CD4-positive, alpha-beta T cell treated with Interleukin-6 at 100 ng/mL for 8 hours (primary cell): ENCODE measurements at regions not wholly inside any gene's neighbourhood (a gene's known extent, or its start where the extent isn't known, plus 50 kb on each side); places are given as distances from the start of the nearest gene placed in this dataset.

Experiments used
- DNase-seq: peaks from one replicate; pipeline ENCODE4 v3.0.0-alpha.2; 2020; ENCODE audit warnings: mixed read lengths, low spot score

GRCh38 chr2:173669271-173669853, 295.8 kb downstream of the SP3 start:
- no peak for DNase-seq

GRCh38 chr2:173669888-173670287, 295.3 kb downstream of the SP3 start:
- no peak for DNase-seq

DNA sequence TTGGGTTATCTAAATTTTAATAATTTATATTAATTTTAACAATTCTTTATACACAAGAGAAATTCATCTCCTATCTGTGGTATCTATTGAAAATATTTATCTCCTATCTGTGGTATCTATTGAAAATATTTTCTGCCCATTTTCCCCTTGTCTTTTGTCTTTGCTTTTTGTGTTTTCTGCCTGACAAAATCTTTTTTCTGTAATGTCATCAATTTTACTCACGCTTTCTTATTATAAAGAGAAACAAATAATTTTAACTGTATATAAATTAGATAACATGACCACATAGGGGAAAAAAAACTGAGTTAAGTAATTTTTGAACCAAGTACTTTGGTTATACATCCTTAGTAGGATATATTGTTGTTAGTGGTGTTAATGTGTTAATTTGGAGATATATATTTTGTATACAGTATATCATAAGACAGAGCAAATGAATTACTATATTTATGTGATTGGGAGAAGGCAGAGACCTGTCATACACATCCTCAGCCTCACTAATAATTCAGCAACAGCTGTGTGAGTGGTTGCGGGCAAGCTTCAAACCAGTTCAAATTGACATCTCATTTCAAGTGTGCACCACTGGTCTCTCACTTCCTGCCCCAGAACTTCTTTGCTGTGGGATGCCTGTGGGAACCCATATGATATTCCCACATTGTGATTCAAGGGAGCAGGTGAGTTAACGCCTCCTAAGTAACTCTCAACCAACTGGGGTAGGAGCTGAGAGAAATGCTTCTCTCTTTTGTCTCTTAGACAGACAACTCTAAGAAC, 292.4 kb downstream of the SP3 start:
- no peak for DNase-seq

DNA sequence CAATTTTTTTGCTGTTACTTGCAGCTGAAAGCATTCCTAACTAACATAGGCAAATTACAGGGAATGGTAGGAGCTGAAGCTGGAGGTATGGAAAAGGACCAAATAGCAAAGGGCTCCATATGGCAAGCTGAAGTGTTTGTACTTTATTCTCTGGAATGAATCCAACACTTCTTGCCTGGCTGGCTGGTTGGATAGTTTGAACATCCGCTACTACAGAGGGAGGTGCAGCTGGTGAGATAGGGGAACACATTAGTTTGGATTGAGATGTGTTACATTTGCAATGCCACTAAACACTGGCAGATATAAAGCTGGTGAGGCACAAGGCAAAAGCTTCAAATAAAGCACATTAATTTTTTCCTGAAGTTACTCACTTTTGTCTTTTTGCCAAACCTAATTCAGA, 291.5 kb downstream of the SP3 start:
- no peak for DNase-seq

- DNase-seq: no peak
Observed at GRCh38 chr2:173676647-173677046, 288.5 kb downstream of the SP3 start.

- DNase-seq: no peak
Observed at GRCh38 chr2:173678186-173678585, 287.0 kb downstream of the SP3 start.

DNA sequence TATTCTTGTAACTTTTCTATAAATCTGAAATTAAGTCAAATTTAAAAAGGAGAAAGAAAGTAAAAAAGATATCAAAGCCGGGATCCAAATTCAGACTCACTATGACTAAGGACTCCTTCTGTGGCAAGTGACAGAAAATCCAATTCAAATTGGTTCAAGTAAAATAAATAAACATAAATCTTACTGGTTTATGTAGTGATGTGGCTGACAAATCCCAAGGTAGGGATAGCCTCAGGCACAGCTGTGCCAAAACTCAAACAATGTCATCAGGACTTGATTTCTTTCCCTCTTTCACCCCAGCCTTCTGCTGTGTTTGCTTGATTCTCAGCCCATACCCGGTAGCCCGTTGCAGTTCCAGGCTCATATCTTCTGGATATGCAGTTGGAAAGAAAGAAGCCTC, 284.6 kb downstream of the SP3 start:
- no peak for DNase-seq

DNA sequence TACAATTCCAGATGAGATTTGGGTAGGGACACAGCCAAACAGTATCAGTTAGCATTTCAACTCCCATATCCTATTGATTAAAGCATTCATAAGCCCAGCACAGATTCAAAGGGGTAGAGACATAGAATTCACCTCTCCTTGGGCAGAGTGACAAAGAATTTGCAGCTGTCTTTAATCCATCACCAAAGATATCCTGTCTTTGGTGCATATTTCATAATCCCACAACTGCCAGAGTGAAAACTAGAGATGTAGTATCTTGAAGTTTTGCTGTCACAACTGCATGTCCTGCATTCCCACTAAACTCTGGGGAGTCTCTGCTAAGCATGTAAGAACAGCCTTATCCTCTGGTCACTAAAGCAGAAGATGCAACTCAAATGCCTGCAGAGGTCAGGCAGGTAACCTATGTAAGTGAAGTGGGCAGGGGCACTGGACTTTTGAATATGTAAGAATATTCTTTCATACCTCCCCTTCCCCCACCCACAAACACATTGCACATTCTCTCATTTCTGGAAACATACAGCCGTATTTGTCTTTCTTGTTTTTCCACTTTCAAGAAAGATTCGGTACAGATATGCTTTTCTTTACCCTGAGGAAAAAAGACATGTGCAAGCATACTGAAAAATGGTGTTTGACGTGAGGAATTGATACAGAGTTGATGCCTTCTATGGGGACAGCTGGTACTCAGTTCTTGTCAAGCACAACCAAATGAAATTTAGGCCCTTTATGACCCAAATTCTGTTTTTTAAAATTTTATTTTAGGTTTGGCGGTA, 283.1 kb downstream of the SP3 start:
- no peak for DNase-seq

GRCh38 chr2:173684896-173685459, 280.2 kb downstream of the SP3 start:
- DNase-seq: no peak

GRCh38 chr2:173690349-173690748, 274.8 kb downstream of the SP3 start:
- DNase-seq: no peak

DNA sequence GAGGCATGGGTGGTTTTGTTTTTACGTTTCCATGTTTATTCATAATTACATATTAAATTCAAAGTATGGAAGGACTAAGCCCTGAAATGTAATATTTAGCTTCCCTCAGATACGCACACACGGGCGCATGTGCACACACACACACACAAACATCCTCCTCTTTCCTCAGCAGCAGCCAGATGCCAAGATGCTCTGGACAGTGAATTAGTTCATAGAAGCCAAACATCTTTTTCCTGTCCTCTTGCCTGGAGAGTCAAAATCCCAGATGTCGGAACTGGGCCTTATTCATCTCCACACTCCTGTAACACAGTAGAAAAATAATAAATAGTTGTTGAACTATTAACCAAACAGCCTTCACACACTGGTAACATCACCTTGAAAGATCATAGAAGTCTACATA, 273.1 kb downstream of the SP3 start:
- no peak for DNase-seq

DNA sequence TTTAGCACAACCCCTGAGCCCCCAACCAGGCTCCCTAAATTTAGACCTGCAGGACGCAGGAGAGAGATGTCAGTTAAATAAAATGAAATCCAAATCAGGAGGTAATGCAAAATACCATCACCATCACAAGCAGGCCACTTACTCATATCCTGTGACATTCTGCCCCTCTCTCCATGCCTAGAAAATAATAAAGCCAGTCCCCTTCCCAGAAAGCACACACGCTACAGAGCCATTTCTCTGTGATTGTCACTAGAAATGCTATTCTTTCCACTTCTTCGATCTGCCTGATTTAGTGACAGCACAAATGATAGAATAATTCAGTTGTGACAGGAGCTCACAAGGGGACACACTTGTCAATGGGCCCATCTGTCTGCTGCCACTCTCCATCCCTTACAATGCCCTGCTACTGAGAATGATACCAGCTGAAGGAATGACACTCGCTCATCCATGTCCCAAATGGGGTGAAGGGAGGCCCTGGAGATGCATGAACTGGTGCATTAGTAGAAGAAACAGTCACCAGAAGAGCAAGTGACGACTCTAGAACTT, 272.1 kb downstream of the SP3 start:
- DNase-seq: no peak

GRCh38 chr2:173696274-173696673, 268.9 kb downstream of the SP3 start:
- DNase-seq: no peak

- no peak for DNase-seq
Observed at GRCh38 chr2:173697929-173698328, 267.2 kb downstream of the SP3 start.

DNA sequence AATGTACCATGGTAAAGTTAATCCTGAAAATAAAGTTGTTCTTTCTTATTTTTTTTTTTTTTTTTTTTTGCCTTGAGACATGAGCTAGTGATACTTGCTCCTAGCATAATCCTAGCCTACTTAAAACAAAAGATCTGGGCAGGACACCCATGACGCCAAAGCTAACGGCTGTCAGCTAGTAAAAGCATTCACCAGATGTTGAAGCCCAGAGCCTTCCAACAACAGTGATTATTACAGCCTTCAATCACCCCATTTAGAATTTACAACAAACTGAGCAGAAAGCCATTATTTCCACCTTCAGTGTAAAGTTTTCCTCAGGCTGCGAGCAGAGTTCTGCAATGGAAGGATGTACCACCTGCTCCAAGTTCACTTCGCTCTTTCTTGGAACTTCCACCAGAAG, 259.5 kb downstream of the SP3 start:
- no peak for DNase-seq

DNA sequence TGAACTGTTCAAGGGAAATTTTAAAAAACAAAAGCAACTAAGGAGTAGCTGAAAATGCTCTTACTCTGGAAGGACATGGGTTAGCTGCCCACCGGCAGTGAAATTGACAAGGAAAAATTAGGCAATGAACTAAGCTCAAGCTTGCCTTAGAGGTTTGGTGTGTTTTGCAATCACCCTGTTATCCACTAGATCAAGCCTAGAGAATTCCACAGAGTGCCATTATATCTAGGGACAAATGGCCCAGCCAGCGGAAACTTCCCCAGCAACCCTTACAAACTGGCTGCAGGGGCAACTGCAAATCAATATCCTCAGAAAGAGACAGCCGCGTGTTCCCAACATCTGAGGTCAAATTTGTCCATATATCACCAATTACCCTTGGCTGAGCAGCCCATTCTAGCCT, 258.2 kb downstream of the SP3 start:
- no peak for DNase-seq

- no peak for DNase-seq
Observed at GRCh38 chr2:173708806-173709205, 256.4 kb downstream of the SP3 start.

GRCh38 chr2:173711816-173712215, 253.4 kb downstream of the SP3 start:
- no peak for DNase-seq

DNA sequence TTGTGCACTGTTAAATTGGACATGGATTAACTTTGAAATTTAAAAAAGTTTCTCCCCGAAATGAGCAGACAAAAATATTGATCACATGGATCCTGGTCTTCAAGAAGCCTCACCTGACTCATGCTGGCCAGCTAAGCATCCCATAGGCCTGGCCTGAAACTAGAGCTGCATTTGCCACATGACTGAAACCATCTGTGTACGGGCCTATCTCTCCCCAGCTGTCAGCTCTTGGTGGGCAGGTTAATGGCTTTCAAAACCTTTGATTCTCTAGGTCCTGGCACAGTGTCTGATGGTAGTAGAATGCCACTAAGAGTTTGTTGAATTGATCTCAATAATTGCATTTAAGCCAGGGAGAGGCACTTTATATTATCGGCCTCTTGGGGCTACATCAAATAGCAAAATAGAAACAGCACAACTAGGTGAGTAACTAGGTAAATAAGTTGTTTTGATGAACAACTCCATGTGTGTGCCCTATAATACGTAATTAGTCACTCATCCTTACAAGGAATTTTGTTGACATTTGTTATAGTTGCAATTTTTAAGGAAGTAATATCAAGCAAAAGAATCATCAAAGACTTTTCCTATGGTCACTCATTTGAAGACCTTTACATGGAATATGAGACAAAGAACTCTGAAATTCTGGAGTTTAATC, 251.1 kb downstream of the SP3 start:
- DNase-seq: no peak

- DNase-seq: no peak
Observed at GRCh38 chr2:173715441-173715840, 249.7 kb downstream of the SP3 start.

- DNase-seq: no peak
Observed at GRCh38 chr2:173716458-173717052, 248.6 kb downstream of the SP3 start.

DNA sequence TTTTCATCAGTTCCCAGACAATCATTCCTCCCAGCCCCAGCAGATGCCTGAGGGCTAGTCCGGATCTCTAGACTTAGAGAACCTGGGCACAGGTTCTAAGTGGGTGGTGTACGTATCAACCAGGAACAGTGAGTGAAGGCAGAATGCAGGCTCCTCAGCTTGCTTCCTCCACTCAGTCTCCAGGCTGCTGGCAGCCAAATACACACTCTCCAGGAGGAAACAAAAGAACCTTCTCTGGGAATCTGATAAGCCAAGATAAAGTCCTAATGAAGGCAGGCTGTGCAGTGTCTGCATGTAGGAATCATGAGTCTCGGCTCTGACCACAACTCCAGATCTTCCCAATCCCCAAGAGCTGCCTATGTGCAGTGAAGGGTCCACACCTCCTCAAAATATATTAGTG, 245.7 kb downstream of the SP3 start:
- no peak for DNase-seq
